ENCODE measurements at regions not wholly inside any gene's neighbourhood (a gene's known extent, or its start where the extent isn't known, plus 50 kb on each side); places are given as distances from the start of the nearest gene placed in this dataset.
"Not testable (repeated sequence)": the region's sequence is repeated elsewhere in the genome, so short reads cannot be mapped to it uniquely, and the experiment has no call there.

- H3K36me3 ChIP-seq; H3K27me3 ChIP-seq; H3K9me3 ChIP-seq; H3K4me1 ChIP-seq; intact Hi-C loops (cut with DNase I); DNase-seq (ENCODE audit: low spot score in 2 of 2); H3K27ac ChIP-seq; H3K4me3 ChIP-seq: not testable (repeated sequence)
Observed at GRCh38 chr9:42370172-42370571, 186.7 kb downstream of the SPATA31A6 start.

- H3K4me3 ChIP-seq; intact Hi-C loops (cut with DNase I); H3K36me3 ChIP-seq: not testable (repeated sequence)
Observed at GRCh38 chr9:42371417-42371816, 188.0 kb downstream of the SPATA31A6 start.

GRCh38 chr9:42377530-42378417 is 194.3 kb downstream of the SPATA31A6 start:
- intact Hi-C loops (cut with DNase I); DNase-seq (ENCODE audit: low spot score in 2 of 2): not testable (repeated sequence)

More at GRCh38 chr9:42371417-42371816, 188.0 kb downstream of the SPATA31A6 start:
- H3K27ac ChIP-seq; H3K4me1 ChIP-seq; H3K9me3 ChIP-seq; DNase-seq (ENCODE audit: low spot score in 2 of 2); H3K27me3 ChIP-seq: not testable (repeated sequence)

GRCh38 chr9:42378418-42378815 is 195.0 kb downstream of the SPATA31A6 start:
- Histone ChIP-seq H3K4me1 (no peaks in the 10 kb centered on the region), H3K4me3 (no peak overlapping the region), H3K27ac (no peak overlapping the region), H3K27me3 (no peaks in the 10 kb centered on the region), H3K9me3 (no peaks in the 10 kb centered on the region), H3K36me3 (no peaks in the 10 kb centered on the region)
- intact Hi-C loops (cut with DNase I) = no loop called here
- TF ChIP-seq CTCF (IDR thresholded peaks at IDR 0.05) = no peak
- DNase-seq (ENCODE audit: low spot score in 2 of 2) = no peak

More at GRCh38 chr9:42377530-42378417, 194.3 kb downstream of the SPATA31A6 start:
- H3K36me3 ChIP-seq, H3K4me1 ChIP-seq, H3K4me3 ChIP-seq, H3K9me3 ChIP-seq, H3K27me3 ChIP-seq, H3K27ac ChIP-seq: not testable (repeated sequence)

- H3K27me3 ChIP-seq; H3K36me3 ChIP-seq; H3K27ac ChIP-seq; H3K4me3 ChIP-seq; DNase-seq (ENCODE audit: low spot score in 2 of 2); H3K9me3 ChIP-seq; intact Hi-C loops (cut with DNase I); H3K4me1 ChIP-seq: not testable (repeated sequence)
Observed at GRCh38 chr9:42379602-42380001, 196.1 kb downstream of the SPATA31A6 start.

- H3K4me1 ChIP-seq; H3K9me3 ChIP-seq; H3K27me3 ChIP-seq; DNase-seq (ENCODE audit: low spot score in 2 of 2); H3K27ac ChIP-seq; intact Hi-C loops (cut with DNase I); H3K4me3 ChIP-seq; H3K36me3 ChIP-seq: not testable (repeated sequence)
Observed at GRCh38 chr9:42384585-42384984, 201.1 kb downstream of the SPATA31A6 start.

- H3K36me3 ChIP-seq; H3K4me1 ChIP-seq; H3K27me3 ChIP-seq; intact Hi-C loops (cut with DNase I); H3K4me3 ChIP-seq; DNase-seq (ENCODE audit: low spot score in 2 of 2); H3K9me3 ChIP-seq: not testable (repeated sequence)
- H3K27ac ChIP-seq = peak overlapping the region; percentile 4 to 27
Observed at GRCh38 chr9:42385574-42386120, 202.2 kb downstream of the SPATA31A6 start.

GRCh38 chr9:42386477-42386876 is 203.0 kb downstream of the SPATA31A6 start:
- no peak overlapping the region for H3K27ac ChIP-seq
- TF ChIP-seq CTCF (IDR thresholded peaks at IDR 0.05) = no peak
- H3K9me3 ChIP-seq = no peaks in the 10 kb centered on the region
- DNase-seq (ENCODE audit: low spot score in 2 of 2) = no peak
- peaks cover 4 to 7% of the 10 kb centered on the region in 2 donors for H3K4me1 ChIP-seq
- H3K27me3 ChIP-seq = no peaks in the 10 kb centered on the region
- no peak overlapping the region for H3K4me3 ChIP-seq
- H3K36me3 ChIP-seq = no peaks in the 10 kb centered on the region
- intact Hi-C loops (cut with DNase I) = no loop called here
